ENCODE measurements at regions not wholly inside any gene's neighbourhood (a gene's known extent, or its start where the extent isn't known, plus 50 kb on each side); places are given as distances from the start of the nearest gene placed in this dataset.

- Histone ChIP-seq H3K27me3 (ENCODE audit: insufficient read depth, low read length, poor library complexity, severe bottlenecking) (no peaks in the 10 kb centered on the region), H3K79me2 (ENCODE audit: insufficient read depth, low read length) (no peaks in the 10 kb centered on the region), H2AFZ (ENCODE audit: low read length) (no peak overlapping the region), H3K4me2 (ENCODE audit: low read depth, low read length, poor library complexity, severe bottlenecking) (no peak overlapping the region), H3K4me3 (ENCODE audit: low read length, poor library complexity, severe bottlenecking) (no peak overlapping the region), H3K9ac (ENCODE audit: low read depth, low read length, poor library complexity, severe bottlenecking) (no peak overlapping the region), H3F3A (ENCODE audit: low read depth) (no peaks in the 10 kb centered on the region), H3K9me3 (ENCODE audit: insufficient read depth, low read depth, low read length) (peaks cover 3% of the 10 kb centered on the region; the same call in 1 of the 2 replicates), H3K9me2 (replicated peaks; ENCODE audit: low read depth, low read length) (no peaks in the 10 kb centered on the region), H3K36me3 (ENCODE audit: insufficient read depth, low read length) (no peaks in the 10 kb centered on the region), H3K4me1 (ENCODE audit: insufficient read depth, low read length, poor library complexity, severe bottlenecking) (no peaks in the 10 kb centered on the region), H4K20me1 (ENCODE audit: insufficient read depth, low read length, poor library complexity, severe bottlenecking) (no peaks in the 10 kb centered on the region)
- TF ChIP-seq EZH2phosphoT487 (IDR thresholded peaks at IDR 0.05; ENCODE audit: borderline replicate concordance), result no peak
- TF ChIP-seq, protein P1, sequence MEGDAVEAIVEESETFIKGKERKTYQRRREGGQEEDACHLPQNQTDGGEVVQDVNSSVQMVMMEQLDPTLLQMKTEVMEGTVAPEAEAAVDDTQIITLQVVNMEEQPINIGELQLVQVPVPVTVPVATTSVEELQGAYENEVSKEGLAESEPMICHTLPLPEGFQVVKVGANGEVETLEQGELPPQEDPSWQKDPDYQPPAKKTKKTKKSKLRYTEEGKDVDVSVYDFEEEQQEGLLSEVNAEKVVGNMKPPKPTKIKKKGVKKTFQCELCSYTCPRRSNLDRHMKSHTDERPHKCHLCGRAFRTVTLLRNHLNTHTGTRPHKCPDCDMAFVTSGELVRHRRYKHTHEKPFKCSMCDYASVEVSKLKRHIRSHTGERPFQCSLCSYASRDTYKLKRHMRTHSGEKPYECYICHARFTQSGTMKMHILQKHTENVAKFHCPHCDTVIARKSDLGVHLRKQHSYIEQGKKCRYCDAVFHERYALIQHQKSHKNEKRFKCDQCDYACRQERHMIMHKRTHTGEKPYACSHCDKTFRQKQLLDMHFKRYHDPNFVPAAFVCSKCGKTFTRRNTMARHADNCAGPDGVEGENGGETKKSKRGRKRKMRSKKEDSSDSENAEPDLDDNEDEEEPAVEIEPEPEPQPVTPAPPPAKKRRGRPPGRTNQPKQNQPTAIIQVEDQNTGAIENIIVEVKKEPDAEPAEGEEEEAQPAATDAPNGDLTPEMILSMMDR (conservative IDR thresholded peaks at IDR 0.05; ENCODE audit: low read length), result no peak
Measured at GRCh38 chr1:30188329-30188728, 535.1 kb downstream of the MATN1 start.

DNA sequence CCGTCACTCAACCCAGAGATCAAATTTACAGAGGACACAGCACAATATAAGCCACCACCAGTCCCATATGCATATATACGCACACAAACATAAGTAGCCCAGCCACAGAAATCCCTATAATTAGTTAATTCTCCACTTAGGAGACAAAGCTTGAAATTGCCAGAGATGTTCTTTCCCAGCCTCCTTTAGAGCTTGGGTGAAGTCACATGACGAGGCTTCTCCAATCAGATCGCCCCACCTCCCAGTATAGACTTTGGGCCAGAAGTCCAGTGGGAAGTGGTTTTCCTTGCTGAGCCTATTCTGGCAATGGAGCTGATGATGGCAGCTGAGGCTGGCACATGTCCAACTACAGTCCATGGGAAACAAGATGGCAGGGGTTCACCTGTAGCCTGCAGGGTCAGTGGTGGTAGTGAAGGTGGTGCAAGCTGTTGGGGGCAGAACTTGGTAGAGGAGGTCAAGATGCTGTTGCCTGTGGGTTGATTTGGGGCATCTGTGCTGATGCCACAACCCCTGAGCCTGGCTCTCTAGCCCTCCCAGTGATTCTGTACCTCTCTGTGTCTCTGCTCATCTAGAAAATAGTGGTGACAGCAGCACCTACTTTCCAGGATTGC, 535.9 kb downstream of the MATN1 start:
- Histone ChIP-seq H2AFZ (ENCODE audit: low read length) (no peak overlapping the region), H4K20me1 (ENCODE audit: insufficient read depth, low read length, poor library complexity, severe bottlenecking) (no peaks in the 10 kb centered on the region)

GRCh38 chr1:30186586-30186985, 536.8 kb downstream of the MATN1 start:
- H3K36me3 ChIP-seq (ENCODE audit: insufficient read depth, low read length), result no peaks in the 10 kb centered on the region
- no peaks in the 10 kb centered on the region for H3K27me3 ChIP-seq (ENCODE audit: insufficient read depth, low read length, poor library complexity, severe bottlenecking)
- TF ChIP-seq EZH2phosphoT487 (IDR thresholded peaks at IDR 0.05; ENCODE audit: borderline replicate concordance), result no peak
- TF ChIP-seq, protein P1 (conservative IDR thresholded peaks at IDR 0.05; ENCODE audit: low read length), result no peak

More for the DNA sequence above, 535.9 kb downstream of the MATN1 start:
- Histone ChIP-seq H3K4me2 (ENCODE audit: low read depth, low read length, poor library complexity, severe bottlenecking) (no peak overlapping the region), H3K27me3 (ENCODE audit: insufficient read depth, low read length, poor library complexity, severe bottlenecking) (no peaks in the 10 kb centered on the region), H3F3A (ENCODE audit: low read depth) (no peaks in the 10 kb centered on the region), H3K4me1 (ENCODE audit: insufficient read depth, low read length, poor library complexity, severe bottlenecking) (no peaks in the 10 kb centered on the region), H3K9me2 (replicated peaks; ENCODE audit: low read depth, low read length) (no peaks in the 10 kb centered on the region), H3K9ac (ENCODE audit: low read depth, low read length, poor library complexity, severe bottlenecking) (no peak overlapping the region), H3K9me3 (ENCODE audit: insufficient read depth, low read depth, low read length) (peaks cover 3% of the 10 kb centered on the region; the same call in 1 of the 2 replicates), H3K79me2 (ENCODE audit: insufficient read depth, low read length) (no peaks in the 10 kb centered on the region), H3K36me3 (ENCODE audit: insufficient read depth, low read length) (no peaks in the 10 kb centered on the region), H3K4me3 (ENCODE audit: low read length, poor library complexity, severe bottlenecking) (no peak overlapping the region)
- TF ChIP-seq EZH2phosphoT487 (IDR thresholded peaks at IDR 0.05; ENCODE audit: borderline replicate concordance), result no peak
- TF ChIP-seq, protein P1 (conservative IDR thresholded peaks at IDR 0.05; ENCODE audit: low read length), result no peak

More at GRCh38 chr1:30186586-30186985, 536.8 kb downstream of the MATN1 start:
- H3K9me3 ChIP-seq (ENCODE audit: insufficient read depth, low read depth, low read length), result peaks cover 3% of the 10 kb centered on the region; the same call in 1 of the 2 replicates
- no peaks in the 10 kb centered on the region for H3F3A ChIP-seq (ENCODE audit: low read depth)
- no peaks in the 10 kb centered on the region for H3K4me1 ChIP-seq (ENCODE audit: insufficient read depth, low read length, poor library complexity, severe bottlenecking)
- no peak overlapping the region for H2AFZ ChIP-seq (ENCODE audit: low read length)
- H3K4me2 ChIP-seq (ENCODE audit: low read depth, low read length, poor library complexity, severe bottlenecking), result no peak overlapping the region
- no peak overlapping the region for H3K4me3 ChIP-seq (ENCODE audit: low read length, poor library complexity, severe bottlenecking)
- no peak overlapping the region for H3K9ac ChIP-seq (ENCODE audit: low read depth, low read length, poor library complexity, severe bottlenecking)
- H3K79me2 ChIP-seq (ENCODE audit: insufficient read depth, low read length), result no peaks in the 10 kb centered on the region
- H4K20me1 ChIP-seq (ENCODE audit: insufficient read depth, low read length, poor library complexity, severe bottlenecking), result no peaks in the 10 kb centered on the region
- no peaks in the 10 kb centered on the region for H3K9me2 ChIP-seq (replicated peaks; ENCODE audit: low read depth, low read length)
